ENCODE measurements at regions not wholly inside any gene's neighbourhood (a gene's known extent, or its start where the extent isn't known, plus 50 kb on each side); places are given as distances from the start of the nearest gene placed in this dataset.

DNA sequence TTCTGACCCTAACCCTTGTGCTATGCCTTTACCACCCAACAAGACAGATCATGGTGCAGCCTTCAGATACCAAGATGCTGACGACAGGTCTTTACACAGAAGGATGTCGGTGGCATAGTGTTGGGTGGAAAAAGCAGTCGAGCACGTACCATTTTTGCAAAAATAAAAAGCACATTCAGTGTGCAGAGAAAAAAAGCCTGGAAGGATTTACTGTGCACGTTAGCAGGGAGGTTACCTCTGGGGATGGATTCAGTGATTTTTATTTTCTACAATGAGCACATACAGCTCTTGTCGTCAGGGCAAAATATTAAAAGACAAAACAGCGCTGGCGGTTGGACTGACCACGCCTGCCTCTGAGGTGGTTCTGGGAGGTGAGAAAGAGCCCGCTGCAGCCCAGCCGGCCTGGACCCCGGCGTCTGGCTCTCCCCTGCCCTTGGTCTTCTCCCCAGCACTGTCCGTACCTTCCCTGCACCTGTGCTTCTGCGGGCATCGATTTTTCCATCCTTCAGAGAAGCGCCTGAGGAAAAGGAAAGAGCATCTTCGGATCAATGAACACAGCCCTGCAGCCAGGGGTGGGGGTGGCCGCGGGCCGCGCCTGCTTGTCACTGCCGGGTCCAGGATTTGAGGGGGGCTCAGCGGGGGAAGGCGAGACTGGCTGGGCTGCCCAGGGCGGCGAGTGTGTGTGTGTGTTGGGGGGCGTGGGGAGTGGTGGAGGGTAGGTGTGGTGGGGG is 200.0 kb upstream of the IER5L start:
- DNase-seq = no peak

GRCh38 chr9:129377181-129377580 is 199.1 kb upstream of the IER5L start:
- no peak for DNase-seq

GRCh38 chr9:129375845-129376244 is 197.8 kb upstream of the IER5L start:
- DNase-seq = no peak

GRCh38 chr9:129374651-129375050 is 196.6 kb upstream of the IER5L start:
- DNase-seq = no peak

GRCh38 chr9:129374231-129374630 is 196.2 kb upstream of the IER5L start:
- no peak for DNase-seq

DNA sequence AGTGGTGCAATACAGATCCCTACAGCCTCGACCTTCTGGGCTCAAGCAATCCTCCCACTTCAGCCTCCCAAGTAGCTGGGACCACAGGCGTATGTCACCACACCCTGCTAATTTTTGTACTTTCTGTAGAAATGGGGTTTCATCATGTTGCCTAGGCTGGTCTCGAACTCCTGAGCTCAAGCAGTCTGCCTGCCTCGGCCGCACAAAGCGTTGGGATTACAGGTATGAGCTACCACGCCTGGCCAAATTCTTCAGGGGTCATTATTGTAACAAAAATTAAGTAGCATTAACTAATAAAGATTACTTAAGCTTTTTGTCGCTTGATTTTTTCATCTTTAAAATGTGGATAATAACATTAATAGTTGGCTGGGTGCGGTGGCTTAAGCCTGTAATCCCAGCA is 195.3 kb upstream of the IER5L start:
- DNase-seq = no peak

DNA sequence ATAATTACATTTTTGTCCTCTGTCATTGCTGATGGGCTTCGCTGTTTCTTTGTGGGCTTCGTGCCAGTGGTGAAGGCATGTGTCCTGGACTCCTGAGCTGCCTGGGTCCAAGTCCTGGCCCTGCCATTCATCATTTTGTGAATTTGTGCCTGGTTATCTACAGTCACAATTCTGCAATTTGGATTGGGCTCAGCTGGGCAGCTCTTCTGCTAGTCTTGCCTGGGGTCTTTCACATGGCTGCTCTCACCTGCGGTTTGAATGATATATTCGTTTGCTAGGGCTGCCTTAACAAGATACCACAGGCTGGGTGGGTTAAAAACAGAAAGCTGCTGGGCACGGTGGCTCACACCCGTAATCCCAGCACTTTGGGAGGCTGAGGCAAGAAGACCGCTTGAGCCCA is 192.7 kb upstream of the IER5L start:
- DNase-seq = no peak

DNA sequence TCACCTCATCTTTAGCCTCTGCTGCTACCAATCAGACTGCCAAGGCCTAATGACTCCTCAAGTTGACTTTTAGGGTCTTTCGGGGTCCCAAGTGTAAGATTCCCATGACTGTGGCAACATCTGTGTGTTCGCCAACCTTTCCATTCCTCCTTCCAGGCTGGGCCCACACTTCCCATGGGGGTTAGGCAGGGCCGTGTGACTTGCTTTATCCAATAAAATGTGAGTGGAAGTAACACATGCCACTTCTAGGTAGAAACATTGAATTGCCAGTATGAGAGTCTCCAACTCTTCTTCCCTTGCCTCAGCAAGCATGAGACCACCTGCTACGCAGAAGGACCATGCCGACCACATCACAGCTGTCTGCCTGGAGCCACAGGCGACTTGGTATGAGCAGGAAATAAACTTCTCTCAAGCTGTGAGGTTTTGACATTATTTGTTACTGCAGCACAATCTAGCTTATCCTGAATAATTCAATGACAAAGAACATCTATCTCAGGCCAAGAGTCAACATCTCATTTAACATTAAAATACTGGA is 190.4 kb upstream of the IER5L start:
- DNase-seq = no peak

- no peak for DNase-seq
Observed at GRCh38 chr9:129367287-129367686, 189.2 kb upstream of the IER5L start.

DNA sequence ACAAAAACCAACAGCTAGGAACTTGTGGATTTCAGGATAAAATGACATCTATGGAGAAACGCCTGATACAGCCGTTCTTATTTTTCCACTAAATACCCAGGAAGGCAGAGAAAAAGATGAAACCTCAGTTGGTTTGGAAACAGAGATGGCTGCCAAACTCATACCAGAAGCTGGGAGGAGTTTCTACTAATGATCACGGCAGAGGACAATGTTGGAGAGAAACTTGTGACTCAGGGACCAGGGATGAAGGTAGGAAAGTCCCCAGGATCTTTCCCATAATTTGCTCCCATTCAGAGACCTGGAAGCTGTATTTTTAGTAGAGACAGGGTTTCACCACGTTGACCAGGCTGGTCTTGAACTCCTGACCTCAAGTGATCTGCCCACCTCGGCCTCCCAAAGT is 187.1 kb upstream of the IER5L start:
- DNase-seq = no peak

DNA sequence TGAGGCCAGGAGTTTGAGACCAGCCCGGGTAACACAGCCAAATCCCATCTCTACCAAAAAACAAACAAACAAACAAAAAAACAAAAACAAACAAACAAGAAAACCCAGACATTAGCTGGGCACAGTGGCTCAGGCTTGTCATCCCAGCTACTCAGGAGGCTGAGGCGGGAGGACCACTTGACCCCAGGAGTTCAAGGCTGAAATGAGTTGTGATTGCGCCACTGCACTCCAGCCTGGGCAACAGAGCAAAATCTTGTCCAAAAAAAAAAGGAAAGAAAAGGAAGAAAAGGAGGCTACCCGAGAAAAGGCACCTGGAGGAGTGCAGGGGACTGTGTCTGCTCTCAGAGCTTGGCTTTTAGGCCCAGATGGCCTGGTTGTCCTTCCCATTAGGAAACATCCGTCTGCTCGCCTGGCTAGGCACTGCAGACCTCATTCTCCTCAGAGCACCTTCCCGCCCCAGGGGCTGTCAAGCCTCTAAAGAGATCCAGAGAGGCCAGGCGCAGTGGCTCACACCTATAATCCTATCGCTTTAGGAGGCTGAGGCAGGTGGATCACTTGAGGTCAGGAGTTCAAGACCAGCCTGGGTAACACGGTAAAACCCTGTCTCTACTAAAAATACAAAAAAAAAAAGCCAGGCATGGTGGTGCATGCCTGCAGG is 185.3 kb upstream of the IER5L start:
- DNase-seq = no peak

- no peak for DNase-seq
Observed at GRCh38 chr9:129362287-129363000, 184.4 kb upstream of the IER5L start.

DNA sequence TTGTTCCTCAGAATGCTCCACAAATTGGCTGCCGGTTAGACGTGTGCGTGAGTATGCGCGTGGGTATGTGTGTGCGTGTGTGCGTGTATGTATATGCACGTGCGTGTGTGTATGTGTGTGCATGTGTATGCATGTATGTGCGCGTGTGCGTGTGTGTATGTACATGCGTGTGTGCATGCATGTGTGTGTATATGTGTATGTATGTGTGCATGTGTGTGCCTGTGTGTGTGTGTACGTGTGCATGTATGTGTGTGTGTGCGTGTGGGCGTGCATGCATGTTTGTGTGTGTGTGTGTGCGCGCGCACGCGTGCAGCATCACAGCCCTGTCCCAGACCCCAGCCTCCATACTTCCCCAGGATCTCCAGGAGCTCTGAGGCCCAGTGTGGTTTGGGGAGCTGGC is 183.1 kb upstream of the IER5L start:
- DNase-seq = no peak

GRCh38 chr9:129359916-129360536 is 182.0 kb upstream of the IER5L start:
- no peak for DNase-seq

- no peak for DNase-seq
Observed at GRCh38 chr9:129359162-129359811, 181.2 kb upstream of the IER5L start.

DNA sequence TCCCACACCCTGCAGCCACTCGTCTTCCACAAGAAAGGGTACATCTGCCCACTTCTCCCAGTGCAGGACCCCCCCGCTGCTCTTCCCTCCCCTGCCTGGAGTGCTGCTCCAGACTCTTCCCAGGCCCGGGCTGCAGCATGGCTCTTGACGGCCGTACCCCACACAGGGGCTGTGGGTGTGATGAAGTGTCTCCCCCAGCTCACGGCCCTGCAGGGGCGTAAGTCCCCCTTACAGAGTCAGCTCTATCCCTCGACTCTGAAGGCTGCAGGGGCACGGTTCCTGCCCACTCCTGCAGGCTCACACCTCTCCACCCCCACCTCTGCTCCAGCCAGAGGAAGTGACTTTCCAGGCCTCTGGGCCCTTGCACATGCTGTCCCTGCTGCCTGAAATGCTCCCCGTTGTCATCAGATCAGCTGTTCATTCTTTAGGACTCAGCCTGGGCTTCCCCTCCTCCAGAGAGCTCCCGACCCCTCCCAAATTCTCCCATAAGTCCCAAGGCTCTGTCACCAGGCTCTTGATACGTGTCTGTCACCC is 180.6 kb upstream of the IER5L start:
- DNase-seq = no peak

DNA sequence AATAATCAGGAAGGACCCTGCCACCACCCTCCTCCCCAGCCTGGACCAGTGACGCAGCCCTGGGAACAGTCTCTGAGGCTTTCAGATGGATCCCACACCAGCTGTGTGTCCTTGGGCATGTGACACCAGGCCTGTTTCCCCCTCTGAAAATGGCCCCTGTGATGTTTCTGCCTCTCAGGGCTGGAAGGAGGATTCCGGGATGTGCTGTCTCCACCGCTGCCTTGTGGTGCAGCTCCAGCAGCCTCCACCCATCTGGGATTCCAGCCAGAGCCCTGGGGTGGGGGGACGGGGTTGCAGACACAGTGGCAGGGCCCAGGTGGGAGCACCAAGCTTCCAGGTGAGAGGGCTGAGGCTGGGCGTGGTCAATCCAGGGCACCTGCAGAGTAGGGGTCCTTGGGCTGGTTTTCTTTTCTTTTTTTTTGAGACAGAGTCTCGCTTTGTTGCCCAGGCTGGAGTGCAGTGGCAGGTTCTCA is 179.7 kb upstream of the IER5L start:
- no peak for DNase-seq

DNA sequence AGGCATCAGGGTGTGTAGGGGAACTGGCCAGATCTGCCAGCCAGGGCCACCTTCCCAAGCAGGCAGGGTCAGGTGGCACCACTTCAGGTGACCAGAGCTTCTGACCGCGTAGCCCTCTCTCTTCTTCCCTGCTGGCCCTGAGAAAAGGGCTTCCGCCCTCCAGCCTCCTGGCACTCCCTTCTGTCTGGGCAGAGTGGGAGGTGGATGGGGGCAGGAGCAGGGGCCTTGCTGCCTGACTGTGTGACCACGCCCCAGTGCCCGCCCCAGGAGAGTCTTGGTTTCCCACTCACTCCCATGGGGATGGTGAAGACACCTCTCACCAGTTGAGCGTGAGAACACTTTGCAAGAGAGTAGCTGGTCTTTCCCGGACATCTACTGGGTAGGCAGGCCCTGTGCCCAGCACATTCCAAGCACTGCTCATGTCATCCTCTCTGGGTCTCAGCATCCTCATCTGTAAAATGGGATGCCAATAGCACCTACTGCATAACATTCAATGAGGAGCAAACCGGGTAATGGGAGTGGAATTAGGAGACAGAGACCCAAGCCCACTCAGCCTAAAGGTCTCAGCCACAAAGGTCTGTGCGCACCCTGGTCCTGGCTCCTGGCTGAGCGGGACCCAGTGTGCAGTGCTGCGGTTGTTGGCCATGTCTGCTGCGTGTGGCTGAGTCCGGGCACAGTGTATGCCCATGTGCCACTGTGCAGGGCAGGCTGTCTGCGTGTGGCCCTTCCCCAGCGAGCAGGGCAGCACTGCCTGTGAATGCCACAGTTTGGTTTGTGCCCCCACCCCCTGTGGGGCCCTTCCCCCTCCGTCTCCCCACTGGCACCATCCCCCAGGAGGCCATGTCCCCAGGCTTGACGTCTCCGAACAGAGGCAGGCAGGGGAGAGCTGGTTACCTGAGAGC is 179.1 kb upstream of the IER5L start:
- DNase-seq = no peak

DNA sequence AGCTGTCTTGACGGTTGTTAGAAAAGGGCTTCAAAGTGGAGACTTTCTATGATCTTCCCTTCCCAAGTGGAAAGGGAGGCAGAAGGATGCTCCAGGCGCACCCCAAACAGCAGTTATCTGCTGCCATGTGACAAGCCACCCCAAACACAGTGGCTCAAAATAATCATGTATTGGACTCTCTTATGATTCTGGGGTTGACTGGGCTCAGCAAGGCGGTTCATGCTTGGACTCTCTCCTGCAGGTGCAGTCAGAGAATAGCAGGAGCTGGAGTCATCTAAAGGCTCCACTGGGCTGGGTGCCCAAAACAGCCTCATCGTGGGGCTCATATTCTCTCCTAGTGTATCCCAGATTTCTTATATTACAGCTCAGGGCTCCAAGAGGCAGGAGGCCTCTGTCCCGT is 177.6 kb upstream of the IER5L start:
- DNase-seq = no peak

DNA sequence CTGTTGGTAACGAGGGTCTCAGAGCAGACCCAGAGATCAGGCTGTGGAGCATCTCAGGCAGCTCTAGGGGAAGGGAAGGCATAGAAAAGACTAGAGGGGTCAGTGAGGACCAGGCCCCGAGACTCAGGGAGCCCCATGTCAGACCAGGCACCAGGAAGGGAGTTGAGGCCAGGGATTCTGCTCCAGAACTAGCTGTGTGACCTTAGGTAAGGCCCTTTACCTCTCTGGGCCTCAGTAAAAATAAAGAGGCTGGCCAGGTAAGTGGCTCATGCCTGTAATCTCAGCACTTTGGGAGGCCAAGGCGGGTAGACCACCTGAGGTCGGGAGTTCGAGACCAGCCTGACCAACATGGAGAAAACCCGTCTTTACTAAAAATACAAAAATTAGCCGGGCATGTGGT is 176.4 kb upstream of the IER5L start:
- no peak for DNase-seq

- no peak for DNase-seq
Observed at GRCh38 chr9:129353697-129354336, 175.8 kb upstream of the IER5L start.
